GM12878 (cell line): ENCODE measurements at regions not wholly inside any gene's neighbourhood (a gene's known extent, or its start where the extent isn't known, plus 50 kb on each side); places are given as distances from the start of the nearest gene placed in this dataset.

ENCODE experiments used
- ZZZ3 ChIP-seq: IDR thresholded peaks from 2 replicates; pipeline ENCODE4 v1.6.1; 2011; ENCODE audit warnings: low read depth; ENCODE audit not compliant: control insufficient read depth, insufficient read length
- TF ChIP-seq, protein P1 (sequence below), 3 experiments: IDR thresholded peaks in 2 of 3; conservative IDR thresholded peaks in 1 of 3; 2 replicates each; pipeline ENCODE4 v1.5.1; 2011; ENCODE audit warnings: low read depth in 3 of 3, low read length in 3 of 3, mild to moderate bottlenecking in 3 of 3, control low read depth in 2 of 3, moderate library complexity in 2 of 3, inconsistent platforms in 1 of 3, mixed read lengths in 1 of 3; ENCODE audit not compliant: control insufficient read depth in 2 of 3, insufficient read depth in 1 of 3; ENCODE audit errors: extremely low read depth in 1 of 3

DNA sequence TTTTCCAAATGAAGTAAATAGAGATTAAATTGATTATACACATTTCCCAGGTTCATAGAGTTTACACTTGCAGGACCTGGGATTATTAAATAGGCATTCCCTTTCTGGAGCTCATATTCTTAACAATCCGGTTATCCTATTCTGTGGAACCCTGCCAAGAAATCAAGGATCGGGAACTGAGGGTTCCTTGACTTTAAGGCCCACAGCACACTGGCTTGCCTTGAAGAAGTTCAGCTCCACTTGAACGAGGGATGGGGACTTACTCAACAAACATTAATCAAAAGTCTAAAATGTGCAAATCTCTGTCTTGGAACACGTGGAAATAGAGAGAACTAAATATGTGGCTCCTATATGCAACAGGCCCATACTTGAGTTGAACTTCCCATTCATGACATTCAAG, 142.3 kb upstream of the RGPD4 start:
- TF ChIP-seq, protein P1, sequence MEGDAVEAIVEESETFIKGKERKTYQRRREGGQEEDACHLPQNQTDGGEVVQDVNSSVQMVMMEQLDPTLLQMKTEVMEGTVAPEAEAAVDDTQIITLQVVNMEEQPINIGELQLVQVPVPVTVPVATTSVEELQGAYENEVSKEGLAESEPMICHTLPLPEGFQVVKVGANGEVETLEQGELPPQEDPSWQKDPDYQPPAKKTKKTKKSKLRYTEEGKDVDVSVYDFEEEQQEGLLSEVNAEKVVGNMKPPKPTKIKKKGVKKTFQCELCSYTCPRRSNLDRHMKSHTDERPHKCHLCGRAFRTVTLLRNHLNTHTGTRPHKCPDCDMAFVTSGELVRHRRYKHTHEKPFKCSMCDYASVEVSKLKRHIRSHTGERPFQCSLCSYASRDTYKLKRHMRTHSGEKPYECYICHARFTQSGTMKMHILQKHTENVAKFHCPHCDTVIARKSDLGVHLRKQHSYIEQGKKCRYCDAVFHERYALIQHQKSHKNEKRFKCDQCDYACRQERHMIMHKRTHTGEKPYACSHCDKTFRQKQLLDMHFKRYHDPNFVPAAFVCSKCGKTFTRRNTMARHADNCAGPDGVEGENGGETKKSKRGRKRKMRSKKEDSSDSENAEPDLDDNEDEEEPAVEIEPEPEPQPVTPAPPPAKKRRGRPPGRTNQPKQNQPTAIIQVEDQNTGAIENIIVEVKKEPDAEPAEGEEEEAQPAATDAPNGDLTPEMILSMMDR (IDR thresholded peaks at IDR 0.05 in 2 of 3, conservative IDR thresholded peaks at IDR 0.05 in 1 of 3; ENCODE audit: control insufficient read depth in 2 of 3, extremely low read depth in 1 of 3, insufficient read depth in 1 of 3, low read depth in 3 of 3, low read length in 3 of 3), result no peak
- TF ChIP-seq ZZZ3, result no peak
